SJCRH30 (cell line): ENCODE measurements at regions not wholly inside any gene's neighbourhood (a gene's known extent, or its start where the extent isn't known, plus 50 kb on each side); places are given as distances from the start of the nearest gene placed in this dataset.
"Not testable (repeated sequence)": the region's sequence is repeated elsewhere in the genome, so short reads cannot be mapped to it uniquely, and the experiment has no call there.

Source experiments
- DNase-seq, 2 experiments: peaks; one replicate each; pipeline ENCODE4 v3.0.0-alpha.2; 2015 to 2020
- H3K27ac ChIP-seq: fragments of 250-450 bp; sonication (Bioruptor Pico); 2 replicates; pipeline ENCODE4 v1.5.1; 2020; ENCODE audit warnings: mild to moderate bottlenecking, moderate library complexity
- H3K27me3 ChIP-seq: fragments of 250-450 bp; sonication (Bioruptor Pico); 2 replicates; pipeline ENCODE4 v1.5.1; 2020; ENCODE audit warnings: mild to moderate bottlenecking, moderate library complexity
- H3K36me3 ChIP-seq: fragments of 250-450 bp; sonication (Bioruptor Pico); 2 replicates; pipeline ENCODE4 v1.5.1; 2020; ENCODE audit warnings: mild to moderate bottlenecking, moderate library complexity
- H3K4me1 ChIP-seq: fragments of 250-450 bp; sonication (Bioruptor Pico); 2 replicates; pipeline ENCODE4 v1.5.1; 2020; ENCODE audit warnings: mild to moderate bottlenecking, moderate library complexity
- H3K4me3 ChIP-seq: fragments of 250-450 bp; sonication (Bioruptor Pico); 2 replicates; pipeline ENCODE4 v1.5.1; 2020; ENCODE audit warnings: mild to moderate bottlenecking, moderate library complexity
- H3K9me3 ChIP-seq: fragments of 250-450 bp; sonication (Bioruptor Pico); replicated peaks from 2 replicates; pipeline ENCODE4 v1.5.1; 2020; ENCODE audit warnings: mild to moderate bottlenecking, moderate library complexity

DNA sequence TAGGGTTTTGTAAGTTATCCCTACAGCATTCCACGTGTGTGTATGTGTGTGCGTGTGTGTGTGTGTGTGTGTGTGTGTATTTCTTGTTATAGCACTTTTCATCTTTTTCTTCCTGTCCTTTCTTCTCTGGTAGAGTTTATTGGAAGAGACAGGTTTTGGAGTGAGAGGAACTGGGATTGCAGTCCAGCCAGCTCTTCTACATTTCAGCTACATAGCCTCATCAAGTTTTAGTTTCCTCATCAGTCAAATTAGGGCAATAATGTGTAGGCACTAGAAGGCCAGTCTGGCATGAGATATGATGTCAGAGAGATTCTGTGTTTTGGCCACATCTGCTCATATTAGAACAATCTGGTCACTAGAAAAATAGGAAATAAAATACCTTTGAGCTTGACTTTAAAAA lies 1283.5 kb upstream of the TENM4 start:
- no peaks in the 10 kb centered on the region for H3K9me3 ChIP-seq
- H3K27me3 ChIP-seq: no peaks in the 10 kb centered on the region
- no peak overlapping the region for H3K27ac ChIP-seq
- H3K4me1 ChIP-seq: no peaks in the 10 kb centered on the region
- no peak for DNase-seq
- no peak overlapping the region for H3K4me3 ChIP-seq
- H3K36me3 ChIP-seq: no peaks in the 10 kb centered on the region

DNA sequence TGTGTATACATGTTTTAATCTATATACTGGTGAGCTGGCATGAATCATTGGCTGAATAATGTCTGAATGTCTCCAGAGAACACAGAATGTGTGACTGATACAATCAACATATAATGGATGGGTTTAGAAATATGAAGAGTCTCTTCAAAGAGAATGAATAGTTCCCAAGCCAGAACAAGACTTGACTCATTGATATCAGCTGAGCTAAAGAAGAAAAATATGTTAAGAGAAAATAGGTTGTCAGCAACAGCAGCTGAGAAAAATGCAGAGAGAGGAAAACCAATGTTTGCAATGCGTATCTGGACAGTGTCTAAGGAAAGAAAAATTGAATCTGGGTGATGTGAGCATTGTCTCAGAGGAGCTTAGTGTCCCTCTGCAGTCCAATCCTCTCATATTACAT lies 1281.8 kb upstream of the TENM4 start:
- Histone ChIP-seq H3K27me3 (no peaks in the 10 kb centered on the region), H3K4me1 (no peaks in the 10 kb centered on the region), H3K36me3 (no peaks in the 10 kb centered on the region), H3K27ac (no peak overlapping the region), H3K4me3 (no peak overlapping the region), H3K9me3 (no peaks in the 10 kb centered on the region)
- DNase-seq: no peak

DNA sequence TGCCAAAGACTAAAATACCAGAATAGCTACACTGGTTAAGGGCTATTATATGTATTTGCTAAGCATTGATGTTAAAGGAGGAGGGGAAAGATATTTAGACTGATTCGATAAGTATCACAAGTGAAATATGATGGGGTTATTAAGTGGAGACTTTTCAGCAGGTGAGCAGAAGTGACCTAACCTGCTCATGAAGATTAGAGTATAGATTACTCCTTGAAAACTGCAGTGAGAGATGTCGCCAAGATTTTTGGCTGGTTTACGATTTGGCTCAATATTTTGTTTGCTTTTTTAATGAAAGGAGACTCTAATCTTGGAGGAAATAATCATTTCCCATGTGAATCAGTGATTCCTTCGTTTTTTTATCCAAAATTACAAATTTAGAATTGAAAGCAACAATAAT lies 1279.5 kb upstream of the TENM4 start:
- H3K4me3 ChIP-seq: no peak overlapping the region
- H3K9me3 ChIP-seq: no peaks in the 10 kb centered on the region
- no peaks in the 10 kb centered on the region for H3K27me3 ChIP-seq
- H3K27ac ChIP-seq: no peak overlapping the region
- no peak for DNase-seq
- no peaks in the 10 kb centered on the region for H3K4me1 ChIP-seq
- H3K36me3 ChIP-seq: no peaks in the 10 kb centered on the region

DNA sequence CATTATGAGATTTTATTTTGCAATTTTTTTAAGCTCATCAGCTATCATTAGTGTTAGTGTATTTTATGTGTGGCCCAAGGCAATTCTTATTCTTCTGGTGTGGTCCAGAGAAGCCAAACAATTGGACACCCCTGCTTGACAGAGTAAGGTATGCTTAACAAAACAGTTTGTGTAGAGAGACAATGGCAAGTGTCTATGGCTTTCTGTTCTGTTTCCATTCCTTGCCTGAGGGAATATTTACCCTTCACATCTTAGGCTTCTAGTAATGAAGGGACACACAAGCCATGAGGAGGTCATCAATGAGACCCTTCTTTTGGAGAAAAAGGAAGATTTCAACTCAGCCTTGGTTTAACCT lies 1278.4 kb upstream of the TENM4 start:
- Histone ChIP-seq H3K4me3 (no peak overlapping the region), H3K27me3 (no peaks in the 10 kb centered on the region), H3K9me3 (no peaks in the 10 kb centered on the region), H3K36me3 (no peaks in the 10 kb centered on the region), H3K27ac (no peak overlapping the region), H3K4me1 (no peaks in the 10 kb centered on the region)
- no peak for DNase-seq

- Histone ChIP-seq H3K4me3 (no peak overlapping the region), H3K27ac (no peak overlapping the region), H3K4me1 (no peaks in the 10 kb centered on the region), H3K9me3 (no peaks in the 10 kb centered on the region), H3K36me3 (no peaks in the 10 kb centered on the region), H3K27me3 (no peaks in the 10 kb centered on the region)
- DNase-seq: no peak
Measured at GRCh38 chr11:80718611-80719291, 1277.9 kb upstream of the TENM4 start.

DNA sequence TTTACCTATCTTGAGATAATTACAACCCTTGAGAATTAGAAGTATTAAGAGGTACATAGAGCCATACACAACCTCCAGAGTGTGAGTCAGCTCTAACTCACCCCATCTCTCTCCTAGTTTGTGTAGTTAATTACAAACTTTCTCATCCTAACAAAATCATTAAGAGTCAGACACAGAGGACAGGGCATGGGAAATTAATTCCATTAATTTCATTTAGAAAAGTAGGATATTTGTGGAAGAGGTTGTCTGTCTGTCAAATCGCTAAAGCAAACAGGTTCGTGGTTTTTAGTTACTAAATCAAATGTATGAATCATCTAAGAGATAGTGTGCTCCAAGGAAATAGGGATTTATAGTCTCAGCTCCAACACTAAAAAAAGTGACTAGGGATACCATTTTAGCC lies 1261.4 kb upstream of the TENM4 start:
- Histone ChIP-seq H3K27ac (no peak overlapping the region), H3K4me3 (no peak overlapping the region), H3K4me1 (no peaks in the 10 kb centered on the region), H3K36me3 (no peaks in the 10 kb centered on the region), H3K27me3 (no peaks in the 10 kb centered on the region), H3K9me3 (no peaks in the 10 kb centered on the region)
- DNase-seq: no peak

DNA sequence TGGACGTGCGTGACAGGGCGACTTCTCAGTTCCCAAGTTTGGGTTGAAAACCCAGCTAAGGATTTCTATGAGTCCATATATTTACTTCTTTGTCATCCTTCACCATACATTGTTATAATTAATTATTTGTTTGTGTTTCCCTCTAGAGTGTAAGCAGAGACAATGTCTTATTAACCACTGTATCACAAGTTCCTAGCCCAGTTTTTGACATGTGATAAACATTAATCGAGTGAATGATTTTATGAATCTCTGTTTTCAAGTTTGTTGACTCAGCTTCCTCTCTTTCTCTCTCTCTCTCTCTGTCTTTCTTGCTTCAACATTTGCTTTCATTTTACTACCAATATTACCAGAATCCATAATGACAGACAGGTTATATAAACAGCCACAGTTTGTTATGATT lies 1259.6 kb upstream of the TENM4 start:
- Histone ChIP-seq H3K9me3 (no peaks in the 10 kb centered on the region), H3K27ac (no peak overlapping the region), H3K27me3 (no peaks in the 10 kb centered on the region), H3K36me3 (no peaks in the 10 kb centered on the region), H3K4me3 (no peak overlapping the region), H3K4me1 (no peaks in the 10 kb centered on the region)
- DNase-seq: no peak

- not testable (repeated sequence) for DNase-seq, H3K4me3 ChIP-seq, H3K9me3 ChIP-seq
Measured at GRCh38 chr11:80699406-80700177, 1258.8 kb upstream of the TENM4 start.

DNA sequence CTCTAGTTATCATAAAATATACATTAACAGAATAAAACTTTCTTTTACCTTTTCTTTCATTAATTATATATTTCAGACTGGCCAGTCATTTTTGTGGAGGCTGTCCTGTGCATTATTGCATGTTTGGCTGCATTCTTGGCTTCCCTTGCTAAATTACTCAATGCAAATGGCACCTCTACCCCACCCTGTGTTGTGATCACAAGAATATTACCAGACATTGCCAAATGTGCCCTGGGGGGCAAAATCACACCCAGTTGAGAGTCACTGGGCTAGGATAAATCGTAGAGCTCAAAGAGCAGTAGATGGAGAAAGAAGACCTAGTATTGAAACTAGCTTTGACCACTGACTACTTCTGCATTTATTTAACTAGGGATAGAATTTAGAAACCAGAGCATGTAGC lies 1257.8 kb upstream of the TENM4 start:
- H3K4me1 ChIP-seq: no peaks in the 10 kb centered on the region
- DNase-seq: no peak
- H3K4me3 ChIP-seq: no peak overlapping the region
- H3K27me3 ChIP-seq: no peaks in the 10 kb centered on the region
- H3K27ac ChIP-seq: no peak overlapping the region
- H3K36me3 ChIP-seq: no peaks in the 10 kb centered on the region
- H3K9me3 ChIP-seq: no peaks in the 10 kb centered on the region

More at GRCh38 chr11:80699406-80700177, 1258.8 kb upstream of the TENM4 start:
- not testable (repeated sequence) for H3K4me1 ChIP-seq, H3K36me3 ChIP-seq, H3K27ac ChIP-seq, H3K27me3 ChIP-seq

DNA sequence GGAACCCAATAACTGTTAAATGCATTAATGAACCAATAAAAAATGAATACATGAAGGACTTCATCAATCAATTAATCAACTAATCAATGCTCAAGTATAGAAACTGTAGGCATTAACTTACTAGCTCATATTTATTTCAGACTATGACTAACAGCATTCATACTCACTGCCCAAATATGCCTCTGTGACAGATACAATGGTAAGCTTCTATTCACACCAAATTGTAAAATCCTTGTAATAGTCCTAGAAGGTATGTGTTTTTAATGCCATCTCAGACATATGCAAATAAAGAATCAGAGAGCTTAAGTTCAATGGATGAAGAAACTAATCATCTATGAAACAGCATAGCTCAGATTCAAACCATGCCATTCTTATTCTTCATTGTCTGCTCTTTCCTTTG lies 1253.6 kb upstream of the TENM4 start:
- no peak overlapping the region for H3K27ac ChIP-seq
- DNase-seq: no peak
- no peaks in the 10 kb centered on the region for H3K9me3 ChIP-seq
- H3K27me3 ChIP-seq: no peaks in the 10 kb centered on the region
- no peak overlapping the region for H3K4me3 ChIP-seq
- no peaks in the 10 kb centered on the region for H3K36me3 ChIP-seq
- H3K4me1 ChIP-seq: no peaks in the 10 kb centered on the region

DNA sequence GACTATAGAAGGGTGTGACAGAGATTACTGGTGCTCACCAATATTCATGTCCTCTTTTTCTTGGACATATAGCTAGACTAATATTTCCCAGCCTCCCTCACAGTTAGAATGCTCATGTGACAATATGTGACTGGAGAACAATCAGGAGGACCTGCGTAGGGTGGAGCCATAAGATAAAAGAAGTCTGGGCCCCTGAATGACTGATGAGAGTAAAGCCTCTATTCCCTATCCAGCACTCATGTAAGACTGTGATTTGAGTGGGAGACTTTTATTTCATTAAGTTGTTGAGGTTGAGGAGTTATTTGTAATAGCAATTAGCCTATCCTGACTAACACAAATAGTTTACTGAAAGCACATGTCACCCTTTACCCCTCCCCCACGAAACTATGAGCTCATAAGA lies 1247.1 kb upstream of the TENM4 start:
- no peaks in the 10 kb centered on the region for H3K4me1 ChIP-seq
- H3K27me3 ChIP-seq: no peaks in the 10 kb centered on the region
- no peaks in the 10 kb centered on the region for H3K9me3 ChIP-seq
- H3K27ac ChIP-seq: no peak overlapping the region
- H3K4me3 ChIP-seq: no peak overlapping the region
- H3K36me3 ChIP-seq: no peaks in the 10 kb centered on the region
- no peak for DNase-seq

GRCh38 chr11:80686889-80687288 lies 1246.1 kb upstream of the TENM4 start:
- H3K36me3 ChIP-seq: no peaks in the 10 kb centered on the region
- H3K4me1 ChIP-seq: no peaks in the 10 kb centered on the region
- H3K9me3 ChIP-seq: no peaks in the 10 kb centered on the region
- DNase-seq: no peak
- H3K4me3 ChIP-seq: no peak overlapping the region
- no peak overlapping the region for H3K27ac ChIP-seq
- no peaks in the 10 kb centered on the region for H3K27me3 ChIP-seq

GRCh38 chr11:80673566-80673965 lies 1232.7 kb upstream of the TENM4 start:
- Histone ChIP-seq H3K9me3 (no peaks in the 10 kb centered on the region), H3K27ac (no peak overlapping the region), H3K36me3 (no peaks in the 10 kb centered on the region), H3K4me3 (no peak overlapping the region), H3K27me3 (no peaks in the 10 kb centered on the region), H3K4me1 (no peaks in the 10 kb centered on the region)
- no peak for DNase-seq

DNA sequence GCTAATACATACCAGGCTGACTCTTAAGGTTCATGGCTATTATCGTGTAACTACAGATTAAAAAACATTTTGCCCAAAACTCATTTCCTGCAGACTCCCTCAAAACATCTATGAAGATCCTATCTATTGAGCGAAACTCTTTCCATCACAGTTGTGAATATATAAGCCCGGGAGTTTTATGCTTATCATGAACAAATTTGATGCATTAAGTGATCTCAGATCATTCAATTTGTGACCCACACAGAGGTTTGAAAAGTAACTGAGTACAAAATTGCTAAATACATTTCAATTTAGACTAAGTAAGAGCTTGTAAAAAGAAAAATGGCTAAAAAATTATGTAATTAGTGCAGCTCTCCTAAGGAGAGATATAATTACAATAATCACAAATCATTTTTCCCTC lies 1228.8 kb upstream of the TENM4 start:
- Histone ChIP-seq H3K36me3 (no peaks in the 10 kb centered on the region), H3K27me3 (no peaks in the 10 kb centered on the region), H3K9me3 (no peaks in the 10 kb centered on the region), H3K27ac (no peak overlapping the region), H3K4me3 (no peak overlapping the region), H3K4me1 (no peaks in the 10 kb centered on the region)
- DNase-seq: no peak

GRCh38 chr11:80668039-80668438 lies 1227.2 kb upstream of the TENM4 start:
- no peak for DNase-seq
- H3K4me3 ChIP-seq: no peak overlapping the region
- no peaks in the 10 kb centered on the region for H3K27me3 ChIP-seq
- H3K9me3 ChIP-seq: no peaks in the 10 kb centered on the region
- no peaks in the 10 kb centered on the region for H3K36me3 ChIP-seq
- no peaks in the 10 kb centered on the region for H3K4me1 ChIP-seq
- H3K27ac ChIP-seq: no peak overlapping the region

DNA sequence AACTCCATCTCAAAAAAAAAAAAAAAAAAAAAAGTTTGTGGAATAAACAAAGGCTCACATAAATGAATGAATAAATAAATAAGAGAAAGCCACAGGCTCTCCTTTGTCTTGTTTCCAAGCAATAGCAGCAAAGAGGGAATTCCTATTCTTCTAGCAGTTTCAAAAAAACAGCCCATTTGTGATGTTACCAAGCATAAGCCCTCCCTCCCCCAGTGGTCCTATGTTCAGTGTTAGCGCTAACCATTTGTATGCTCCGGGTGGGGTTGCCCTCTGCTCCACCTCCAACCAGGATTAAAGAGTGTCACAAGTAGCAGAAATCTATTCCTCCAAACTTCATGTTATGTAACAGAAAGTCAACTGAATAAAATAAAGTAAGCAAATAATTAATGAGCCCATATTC lies 1215.0 kb upstream of the TENM4 start:
- no peaks in the 10 kb centered on the region for H3K27me3 ChIP-seq
- H3K9me3 ChIP-seq: no peaks in the 10 kb centered on the region
- no peak overlapping the region for H3K27ac ChIP-seq
- no peaks in the 10 kb centered on the region for H3K4me1 ChIP-seq
- no peak for DNase-seq
- no peaks in the 10 kb centered on the region for H3K36me3 ChIP-seq
- no peak overlapping the region for H3K4me3 ChIP-seq
